CD8-positive, alpha-beta memory T cell (primary cell): ENCODE measurements at regions not wholly inside any gene's neighbourhood (a gene's known extent, or its start where the extent isn't known, plus 50 kb on each side); places are given as distances from the start of the nearest gene placed in this dataset.

ENCODE experiments used
- CTCF ChIA-PET: fragments of 350-600 bp; sonication (Branson Sonifier 250); formaldehyde crosslinking; loops from one replicate; lab custom pipeline; 2021; ENCODE audit warnings: antibody characterized with exemption; lab: Charles Lee
- POLR2A ChIA-PET: fragments of 350-600 bp; sonication (Branson Sonifier 250); formaldehyde crosslinking; loops from one replicate; lab custom pipeline; 2021; ENCODE audit warnings: antibody characterized with exemption; lab: Charles Lee
- DNase-seq, 5 donors: peaks; one replicate each; pipeline versions ENCODE4 v3.0.0 to v3.0.0-alpha.2; 2020 to 2022; ENCODE audit warnings: mixed read lengths in 1 of 5
- H3K27ac ChIP-seq: one replicate; pipeline ENCODE4 v1.7.0; 2013; ENCODE audit warnings: low read depth, mild to moderate bottlenecking, low read length, moderate library complexity
- H3K27me3 ChIP-seq: 2 replicates; pipeline ENCODE4 v1.7.0; 2013; ENCODE audit warnings: low read length, mild to moderate bottlenecking; ENCODE audit not compliant: insufficient read depth, poor library complexity, severe bottlenecking
- H3K36me3 ChIP-seq: 2 replicates; pipeline ENCODE4 v1.7.0; 2013; ENCODE audit warnings: mild to moderate bottlenecking, low read length, moderate library complexity; ENCODE audit not compliant: insufficient read depth
- H3K4me1 ChIP-seq: 2 replicates; pipeline ENCODE4 v1.7.0; 2013; ENCODE audit warnings: mild to moderate bottlenecking, low read length, moderate library complexity; ENCODE audit not compliant: insufficient read depth
- H3K4me3 ChIP-seq: 2 replicates; pipeline ENCODE4 v1.7.0; 2013; ENCODE audit warnings: mild to moderate bottlenecking, low read length
- H3K9me3 ChIP-seq: 2 replicates; pipeline ENCODE4 v1.7.0; 2013; ENCODE audit warnings: mild to moderate bottlenecking, low read length
- H3K27ac Mint-ChIP-seq, 8 donors: one replicate each; pipeline ENCODE4 v1.8.0; 2020 to 2021; ENCODE audit warnings: mixed read lengths in 8 of 8, mild to moderate bottlenecking in 6 of 8, inconsistent platforms in 3 of 8, moderate library complexity in 3 of 8
- H3K27me3 Mint-ChIP-seq, 2 donors: one replicate each; pipeline ENCODE4 v1.8.0; 2020 to 2021; ENCODE audit warnings: mixed read lengths in 2 of 2, mild to moderate bottlenecking in 1 of 2, moderate library complexity in 1 of 2
- H3K36me3 Mint-ChIP-seq, 3 donors: one replicate each; pipeline ENCODE4 v1.8.0; 2020 to 2021; ENCODE audit warnings: mixed read lengths in 3 of 3, inconsistent platforms in 1 of 3, mild to moderate bottlenecking in 1 of 3
- H3K4me1 Mint-ChIP-seq, 3 donors: one replicate each; pipeline ENCODE4 v1.8.0; 2020 to 2021; ENCODE audit warnings: mixed read lengths in 3 of 3, inconsistent platforms in 1 of 3, mild to moderate bottlenecking in 1 of 3
- H3K4me3 Mint-ChIP-seq, 7 donors: one replicate each; pipeline ENCODE4 v1.8.0; 2020 to 2021; ENCODE audit warnings: mixed read lengths in 7 of 7, mild to moderate bottlenecking in 6 of 7, moderate library complexity in 4 of 7, inconsistent platforms in 2 of 7
- H3K9me3 Mint-ChIP-seq, 5 donors: one replicate each; pipeline ENCODE4 v1.8.0; 2020 to 2022; ENCODE audit warnings: mixed read lengths in 5 of 5, mild to moderate bottlenecking in 3 of 5, moderate library complexity in 2 of 5, inconsistent platforms in 1 of 5

- no peaks in the 10 kb centered on the region for H3K4me1 ChIP-seq
- no peaks in the 10 kb centered on the region for H3K9me3 ChIP-seq
- no peak overlapping the region for H3K27ac Mint-ChIP-seq
- H3K4me1 Mint-ChIP-seq, result no peaks in the 10 kb centered on the region
- H3K27me3 Mint-ChIP-seq, result peaks cover 2 to 27% of the 10 kb centered on the region in 2 donors
- no peak overlapping the region for H3K4me3 ChIP-seq
- POLR2A ChIA-PET, result no interaction called here
- no peaks in the 10 kb centered on the region for H3K9me3 Mint-ChIP-seq
- H3K36me3 ChIP-seq, result no peaks in the 10 kb centered on the region
- no peak for DNase-seq
- CTCF ChIA-PET, result no interaction called here
- H3K27me3 ChIP-seq, result no peaks in the 10 kb centered on the region
- H3K27ac ChIP-seq, result no peak overlapping the region
- H3K36me3 Mint-ChIP-seq, result no peaks in the 10 kb centered on the region
- no peak overlapping the region for H3K4me3 Mint-ChIP-seq
Measured at GRCh38 chr2:39608263-39608575, 57.5 kb upstream of the TMEM178A start.

DNA sequence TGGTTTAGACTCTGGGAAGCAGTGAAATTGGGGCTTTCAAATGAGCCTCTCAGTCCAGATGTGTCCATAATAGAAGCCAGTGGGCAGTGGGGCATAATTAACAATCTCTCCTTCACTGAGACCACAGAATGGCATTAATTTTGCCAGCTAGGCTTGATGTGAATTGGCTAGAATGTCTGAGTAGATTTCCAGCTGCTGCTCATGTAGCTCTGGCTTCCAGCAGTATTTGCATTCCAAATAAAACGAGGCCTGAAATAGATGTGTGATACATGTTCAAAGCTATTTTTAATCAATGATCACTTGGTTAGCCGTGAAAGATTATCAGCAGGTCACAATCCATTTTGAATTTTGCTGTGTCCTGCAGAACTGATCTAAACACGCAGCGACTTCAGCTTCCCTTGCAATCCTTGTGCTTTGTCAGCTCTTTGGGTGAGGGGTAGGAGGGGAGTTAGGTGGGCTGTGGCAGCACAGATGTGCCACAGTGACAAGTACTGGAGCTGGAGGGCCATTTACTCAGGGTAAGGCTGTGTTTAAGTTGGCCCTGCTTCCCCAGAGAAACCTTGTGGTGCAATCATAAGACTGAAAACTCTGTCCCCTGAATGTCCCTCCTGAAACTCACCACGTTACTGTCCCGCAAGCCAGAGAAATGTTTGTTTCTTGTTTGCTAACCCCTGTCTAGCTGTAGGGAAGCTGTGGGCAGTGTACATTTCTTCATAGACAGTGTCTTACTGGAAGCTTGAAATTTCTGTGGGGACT lies 56.9 kb upstream of the TMEM178A start:
- Histone ChIP-seq H3K27me3 (no peaks in the 10 kb centered on the region), H3K27ac (no peak overlapping the region), H3K4me1 (no peaks in the 10 kb centered on the region), H3K4me3 (no peak overlapping the region), H3K36me3 (no peaks in the 10 kb centered on the region), H3K9me3 (no peaks in the 10 kb centered on the region)
- Mint-ChIP-seq H3K4me3 (no peak overlapping the region), H3K27ac (no peak overlapping the region), H3K9me3 (no peaks in the 10 kb centered on the region), H3K36me3 (no peaks in the 10 kb centered on the region), H3K4me1 (no peaks in the 10 kb centered on the region), H3K27me3 (peaks cover 7 to 22% of the 10 kb centered on the region in 2 donors)
- CTCF ChIA-PET, result no interaction called here
- DNase-seq, result no peak
- POLR2A ChIA-PET, result no interaction called here

GRCh38 chr2:39609917-39610316 lies 55.8 kb upstream of the TMEM178A start:
- ChIA-PET POLR2A (no interaction called here), CTCF (no interaction called here)
- Histone ChIP-seq H3K4me3 (no peak overlapping the region), H3K4me1 (no peaks in the 10 kb centered on the region), H3K36me3 (no peaks in the 10 kb centered on the region), H3K9me3 (no peaks in the 10 kb centered on the region), H3K27me3 (no peaks in the 10 kb centered on the region), H3K27ac (no peak overlapping the region)
- Mint-ChIP-seq H3K36me3 (no peaks in the 10 kb centered on the region), H3K4me3 (no peak overlapping the region), H3K27ac (no peak overlapping the region), H3K9me3 (peaks cover 0 to 2% (median 0%) of the 10 kb centered on the region in 5 donors), H3K27me3 (peaks cover 6 to 21% of the 10 kb centered on the region in 2 donors), H3K4me1 (no peaks in the 10 kb centered on the region)
- DNase-seq, result no peak

DNA sequence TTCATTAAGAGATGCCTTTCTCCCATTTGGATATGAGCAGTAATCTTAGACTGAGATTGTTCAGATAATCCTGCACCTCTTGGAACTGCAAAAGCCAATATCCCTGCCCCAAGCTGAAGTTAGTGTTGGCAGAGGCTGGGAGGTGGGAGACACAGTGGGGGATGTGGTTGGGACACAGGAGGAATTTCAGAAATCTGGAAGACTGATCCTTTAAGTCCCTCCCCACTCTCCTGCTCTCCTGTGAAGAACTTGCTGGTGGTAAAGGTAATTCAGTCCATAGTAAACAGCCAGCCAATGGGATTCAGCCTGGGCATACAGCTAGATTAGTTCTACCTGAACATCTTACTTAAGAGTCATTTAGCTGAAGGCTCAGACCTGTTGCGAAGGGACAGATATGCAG lies 50.0 kb upstream of the TMEM178A start:
- Mint-ChIP-seq H3K9me3 (peaks cover 0 to 3% (median 0%) of the 10 kb centered on the region in 5 donors), H3K4me1 (peaks cover 0 to 6% (median 4%) of the 10 kb centered on the region in 3 donors)
- CTCF ChIA-PET, result no interaction called here

More for the DNA sequence above, 50.0 kb upstream of the TMEM178A start:
- H3K27me3 ChIP-seq, result peaks cover 1% of the 10 kb centered on the region
- POLR2A ChIA-PET, result no interaction called here
- H3K36me3 ChIP-seq, result no peaks in the 10 kb centered on the region
- no peak overlapping the region for H3K4me3 Mint-ChIP-seq
- DNase-seq, result no peak
- H3K4me1 ChIP-seq, result no peaks in the 10 kb centered on the region
- H3K27me3 Mint-ChIP-seq, result peaks cover 11 to 40% of the 10 kb centered on the region in 2 donors
- H3K27ac ChIP-seq, result no peak overlapping the region
- no peaks in the 10 kb centered on the region for H3K36me3 Mint-ChIP-seq
- H3K27ac Mint-ChIP-seq, result no peak overlapping the region
- no peaks in the 10 kb centered on the region for H3K9me3 ChIP-seq
- no peak overlapping the region for H3K4me3 ChIP-seq
